ENCODE measurements at regions not wholly inside any gene's neighbourhood (a gene's known extent, or its start where the extent isn't known, plus 50 kb on each side); places are given as distances from the start of the nearest gene placed in this dataset.
"Not testable (repeated sequence)": the region's sequence is repeated elsewhere in the genome, so short reads cannot be mapped to it uniquely, and the experiment has no call there.

- H3K27ac Mint-ChIP-seq; H3K9me3 Mint-ChIP-seq; H3K4me1 Mint-ChIP-seq (ENCODE audit: low read depth in 2 of 2); ATAC-seq; H3K4me3 Mint-ChIP-seq; H3K36me3 Mint-ChIP-seq: not testable (repeated sequence)
- peak; percentile 32 for DNase-seq (ENCODE audit: low spot score)
- peaks cover 13 to 37% of the 10 kb centered on the region in 2 donors for H3K27me3 Mint-ChIP-seq
Measured at GRCh38 chr15:62657501-62657900, 385.0 kb upstream of the TPM1 start.

- ATAC-seq (peak in 1 of 2 donors; percentile 87), DNase-seq (ENCODE audit: low spot score) (no peak)
- Mint-ChIP-seq H3K4me3 (peak overlapping the region; percentile 24), H3K4me1 (ENCODE audit: low read depth in 2 of 2) (peaks cover 0 to 6% of the 10 kb centered on the region in 2 donors), H3K27me3 (peaks cover 13 to 37% of the 10 kb centered on the region in 2 donors), H3K27ac (no peak overlapping the region), H3K36me3 (no peaks in the 10 kb centered on the region), H3K9me3 (no peaks in the 10 kb centered on the region)
Measured at GRCh38 chr15:62658498-62658897, 384.0 kb upstream of the TPM1 start.

GRCh38 chr15:62663547-62663946, 379.0 kb upstream of the TPM1 start:
- ATAC-seq (no peak), DNase-seq (ENCODE audit: low spot score) (no peak)
- no peaks in the 10 kb centered on the region for H3K9me3 Mint-ChIP-seq
- H3K36me3 Mint-ChIP-seq: no peaks in the 10 kb centered on the region
- no peak overlapping the region for H3K27ac Mint-ChIP-seq
- peaks cover 4 to 31% of the 10 kb centered on the region in 2 donors for H3K27me3 Mint-ChIP-seq
- no peaks in the 10 kb centered on the region for H3K4me1 Mint-ChIP-seq (ENCODE audit: low read depth in 2 of 2)
- no peak overlapping the region for H3K4me3 Mint-ChIP-seq

- H3K27ac Mint-ChIP-seq: no peak overlapping the region
Measured at GRCh38 chr15:62665449-62665848, 377.1 kb upstream of the TPM1 start.

GRCh38 chr15:62666046-62666445, 376.5 kb upstream of the TPM1 start:
- Mint-ChIP-seq H3K9me3 (no peaks in the 10 kb centered on the region), H3K4me3 (no peak overlapping the region), H3K27me3 (peaks cover 5 to 28% of the 10 kb centered on the region in 2 donors), H3K36me3 (no peaks in the 10 kb centered on the region), H3K27ac (no peak overlapping the region), H3K4me1 (ENCODE audit: low read depth in 2 of 2) (no peaks in the 10 kb centered on the region)
- DNase-seq (ENCODE audit: low spot score) (no peak), ATAC-seq (no peak)

More at GRCh38 chr15:62665449-62665848, 377.1 kb upstream of the TPM1 start:
- DNase-seq (ENCODE audit: low spot score) (no peak), ATAC-seq (no peak)
- H3K27me3 Mint-ChIP-seq: peaks cover 6 to 31% of the 10 kb centered on the region in 2 donors
- H3K4me1 Mint-ChIP-seq (ENCODE audit: low read depth in 2 of 2): no peaks in the 10 kb centered on the region
- no peaks in the 10 kb centered on the region for H3K9me3 Mint-ChIP-seq
- no peak overlapping the region for H3K4me3 Mint-ChIP-seq
- no peaks in the 10 kb centered on the region for H3K36me3 Mint-ChIP-seq

- Mint-ChIP-seq H3K36me3 (no peaks in the 10 kb centered on the region), H3K4me3 (no peak overlapping the region), H3K27me3 (peaks cover 5 to 28% of the 10 kb centered on the region in 2 donors), H3K4me1 (ENCODE audit: low read depth in 2 of 2) (no peaks in the 10 kb centered on the region), H3K27ac (no peak overlapping the region), H3K9me3 (no peaks in the 10 kb centered on the region)
- ATAC-seq: no peak
- DNase-seq (ENCODE audit: low spot score): no peak
Measured at GRCh38 chr15:62672268-62672667, 370.3 kb upstream of the TPM1 start.

- H3K4me1 Mint-ChIP-seq (ENCODE audit: low read depth in 2 of 2): no peaks in the 10 kb centered on the region
- no peak for ATAC-seq
- no peak overlapping the region for H3K4me3 Mint-ChIP-seq
- no peaks in the 10 kb centered on the region for H3K9me3 Mint-ChIP-seq
- no peak for DNase-seq (ENCODE audit: low spot score)
- peaks cover 4 to 27% of the 10 kb centered on the region in 2 donors for H3K27me3 Mint-ChIP-seq
- H3K27ac Mint-ChIP-seq: no peak overlapping the region
- H3K36me3 Mint-ChIP-seq: no peaks in the 10 kb centered on the region
Measured at GRCh38 chr15:62676891-62677290, 365.7 kb upstream of the TPM1 start.

- Mint-ChIP-seq H3K36me3 (no peaks in the 10 kb centered on the region), H3K4me1 (ENCODE audit: low read depth in 2 of 2) (no peaks in the 10 kb centered on the region), H3K9me3 (no peaks in the 10 kb centered on the region), H3K27ac (no peak overlapping the region), H3K4me3 (no peak overlapping the region), H3K27me3 (peaks cover 7 to 12% of the 10 kb centered on the region in 2 donors)
- DNase-seq (ENCODE audit: low spot score): no peak
- no peak for ATAC-seq
Measured at GRCh38 chr15:62681939-62682896, 360.3 kb upstream of the TPM1 start.

GRCh38 chr15:62683192-62683591, 359.4 kb upstream of the TPM1 start:
- H3K36me3 Mint-ChIP-seq; H3K9me3 Mint-ChIP-seq; H3K27ac Mint-ChIP-seq; ATAC-seq; H3K4me1 Mint-ChIP-seq (ENCODE audit: low read depth in 2 of 2); H3K4me3 Mint-ChIP-seq; DNase-seq (ENCODE audit: low spot score): not testable (repeated sequence)
- H3K27me3 Mint-ChIP-seq: peaks cover 7 to 12% of the 10 kb centered on the region in 2 donors

- DNase-seq (ENCODE audit: low spot score): no peak
- peaks cover 5 to 9% of the 10 kb centered on the region in 2 donors for H3K27me3 Mint-ChIP-seq
- H3K27ac Mint-ChIP-seq: no peak overlapping the region
- no peaks in the 10 kb centered on the region for H3K9me3 Mint-ChIP-seq
- no peaks in the 10 kb centered on the region for H3K36me3 Mint-ChIP-seq
- no peaks in the 10 kb centered on the region for H3K4me1 Mint-ChIP-seq (ENCODE audit: low read depth in 2 of 2)
- peak in 1 of 2 donors; percentile 48 for ATAC-seq
- H3K4me3 Mint-ChIP-seq: no peak overlapping the region
Measured at GRCh38 chr15:62684123-62684808, 358.3 kb upstream of the TPM1 start.

- no peaks in the 10 kb centered on the region for H3K36me3 Mint-ChIP-seq
- no peak overlapping the region for H3K27ac Mint-ChIP-seq
- no peak for ATAC-seq
- no peaks in the 10 kb centered on the region for H3K4me1 Mint-ChIP-seq (ENCODE audit: low read depth in 2 of 2)
- H3K4me3 Mint-ChIP-seq: no peak overlapping the region
- no peak for DNase-seq (ENCODE audit: low spot score)
- peaks cover 0 to 2% of the 10 kb centered on the region in 2 donors for H3K27me3 Mint-ChIP-seq
- no peaks in the 10 kb centered on the region for H3K9me3 Mint-ChIP-seq
Measured at GRCh38 chr15:62691008-62691407, 351.5 kb upstream of the TPM1 start.

- peak in 1 of 2 donors; percentile 4 for ATAC-seq
- Mint-ChIP-seq H3K4me3 (no peak overlapping the region), H3K27me3 (no peaks in the 10 kb centered on the region)
Measured at GRCh38 chr15:62697636-62698035, 344.9 kb upstream of the TPM1 start.

GRCh38 chr15:62698646-62699045, 343.9 kb upstream of the TPM1 start:
- Mint-ChIP-seq H3K4me3 (no peak overlapping the region), H3K27ac (no peak overlapping the region), H3K9me3 (no peaks in the 10 kb centered on the region), H3K4me1 (ENCODE audit: low read depth in 2 of 2) (no peaks in the 10 kb centered on the region), H3K36me3 (no peaks in the 10 kb centered on the region), H3K27me3 (no peaks in the 10 kb centered on the region)
- DNase-seq (ENCODE audit: low spot score) (no peak), ATAC-seq (no peak)

More at GRCh38 chr15:62697636-62698035, 344.9 kb upstream of the TPM1 start:
- H3K27ac Mint-ChIP-seq: no peak overlapping the region
- no peaks in the 10 kb centered on the region for H3K36me3 Mint-ChIP-seq
- no peak for DNase-seq (ENCODE audit: low spot score)
- no peaks in the 10 kb centered on the region for H3K9me3 Mint-ChIP-seq
- no peaks in the 10 kb centered on the region for H3K4me1 Mint-ChIP-seq (ENCODE audit: low read depth in 2 of 2)

- ATAC-seq: no peak
Measured at GRCh38 chr15:62706317-62706716, 336.2 kb upstream of the TPM1 start.

More at GRCh38 chr15:62706317-62706716, 336.2 kb upstream of the TPM1 start:
- Mint-ChIP-seq H3K4me1 (ENCODE audit: low read depth in 2 of 2) (no peaks in the 10 kb centered on the region), H3K4me3 (no peak overlapping the region), H3K36me3 (no peaks in the 10 kb centered on the region), H3K27me3 (peaks cover 5 to 13% of the 10 kb centered on the region in 2 donors), H3K9me3 (no peaks in the 10 kb centered on the region), H3K27ac (no peak overlapping the region)
- DNase-seq (ENCODE audit: low spot score): no peak

All from natural killer cell treated with Interleukin-12 subunit alpha and Interleukin-12 subunit beta and Interleukin-15 and Interleukin-18, amount 100 ng/mL, for 72 hours (primary cell).